Smooth muscle cell (in vitro differentiated cells): ENCODE measurements at regions not wholly inside any gene's neighbourhood (a gene's known extent, or its start where the extent isn't known, plus 50 kb on each side); places are given as distances from the start of the nearest gene placed in this dataset.

Experiments used
- DNase-seq: peaks from one replicate; lab custom pipeline; 2025; ENCODE audit not compliant: unreplicated experiment; lab: John Stamatoyannopoulos, UW
- H2AFZ ChIP-seq: fragments of 200-600 bp; sonication (generic); 2 replicates; pipeline ENCODE4 v1.6.0; 2016; ENCODE audit warnings: antibody characterized with exemption, low read depth, mild to moderate bottlenecking
- H3F3A ChIP-seq: fragments of 200-600 bp; sonication (generic); 2 replicates; pipeline ENCODE4 v1.6.0; 2017; ENCODE audit warnings: antibody characterized with exemption, low read depth
- H3K27ac ChIP-seq: fragments of 200-600 bp; sonication (generic); 2 replicates; pipeline ENCODE4 v1.5.1; 2016; ENCODE audit warnings: low read depth, mild to moderate bottlenecking
- H3K27me3 ChIP-seq: fragments of 200-600 bp; sonication (generic); 2 replicates; pipeline ENCODE4 v1.6.1; 2016; ENCODE audit warnings: low read depth, mild to moderate bottlenecking
- H3K36me3 ChIP-seq: fragments of 200-600 bp; sonication (generic); 2 replicates; pipeline ENCODE4 v1.5.1; 2016; ENCODE audit warnings: low read depth
- H3K4me1 ChIP-seq: fragments of 200-600 bp; sonication (generic); 2 replicates; pipeline ENCODE4 v1.5.1; 2016; ENCODE audit warnings: low read depth
- H3K4me2 ChIP-seq: fragments of 200-600 bp; sonication (generic); 2 replicates; pipeline ENCODE4 v1.6.0; 2016; ENCODE audit warnings: mild to moderate bottlenecking
- H3K4me3 ChIP-seq: fragments of 200-600 bp; sonication (generic); 2 replicates; pipeline ENCODE4 v1.5.1; 2016; ENCODE audit warnings: mild to moderate bottlenecking
- H3K79me2 ChIP-seq: fragments of 200-600 bp; sonication (generic); 2 replicates; pipeline ENCODE4 v1.6.0; 2016; ENCODE audit warnings: low read depth, mild to moderate bottlenecking
- H3K9ac ChIP-seq: fragments of 200-600 bp; sonication (generic); 2 replicates; pipeline ENCODE4 v1.6.0; 2016; ENCODE audit warnings: low read depth
- H3K9me3 ChIP-seq: fragments of 200-600 bp; sonication (generic); replicated peaks from 2 replicates; pipeline ENCODE4 v1.5.1; 2016; ENCODE audit warnings: low read depth
- H4K20me1 ChIP-seq: fragments of 200-600 bp; sonication (generic); 2 replicates; pipeline ENCODE4 v1.6.0; 2016; ENCODE audit warnings: low read depth
- CTCF ChIP-seq: fragments of 200-600 bp; sonication (generic); IDR thresholded peaks from 2 replicates; pipeline ENCODE4 v1.5.1; 2017; ENCODE audit warnings: borderline replicate concordance, mild to moderate bottlenecking, antibody characterized with exemption; ENCODE audit not compliant: insufficient read depth, poor library complexity, severe bottlenecking
- WGBS: methylation state at CpG from one replicate; pipeline ENCODE4 v1.1.7; 2016; ENCODE audit warnings: low lambda C conversion rate; 5-methylcytosine and 5-hydroxymethylcytosine counted together

- Histone ChIP-seq H3K4me2 (no peak overlapping the region), H3K36me3 (no peaks in the 10 kb centered on the region)
- WGBS: 71% methylated on average over 2 of the region's 2 CpGs
Measured at GRCh38 chrX:80184854-80185253, 170.3 kb downstream of the TBX22 start.

GRCh38 chrX:80206647-80207046 lies 192.1 kb downstream of the TBX22 start:
- Histone ChIP-seq H2AFZ (no peak overlapping the region), H3K9me3 (no peaks in the 10 kb centered on the region), H4K20me1 (no peaks in the 10 kb centered on the region), H3K27me3 (no peaks in the 10 kb centered on the region), H3K27ac (no peak overlapping the region), H3K4me2 (no peak overlapping the region), H3K36me3 (no peaks in the 10 kb centered on the region), H3F3A (no peaks in the 10 kb centered on the region), H3K4me3 (no peak overlapping the region), H3K9ac (no peak overlapping the region), H3K4me1 (no peaks in the 10 kb centered on the region), H3K79me2 (no peaks in the 10 kb centered on the region)
- WGBS: 63% methylated on average over 2 of the region's 2 CpGs
- DNase-seq: no peak
- no peak for TF ChIP-seq CTCF

More at GRCh38 chrX:80184854-80185253, 170.3 kb downstream of the TBX22 start:
- no peaks in the 10 kb centered on the region for H3K79me2 ChIP-seq
- no peak overlapping the region for H3K9ac ChIP-seq
- no peak overlapping the region for H2AFZ ChIP-seq
- H3F3A ChIP-seq: no peaks in the 10 kb centered on the region
- no peak overlapping the region for H3K4me3 ChIP-seq
- H3K4me1 ChIP-seq: no peaks in the 10 kb centered on the region
- H3K9me3 ChIP-seq: no peaks in the 10 kb centered on the region
- no peaks in the 10 kb centered on the region for H3K27me3 ChIP-seq
- no peak for DNase-seq
- no peak overlapping the region for H3K27ac ChIP-seq
- H4K20me1 ChIP-seq: no peaks in the 10 kb centered on the region
- peak; percentile 6 for TF ChIP-seq CTCF

- Histone ChIP-seq H3K4me3 (no peak overlapping the region), H3K36me3 (no peaks in the 10 kb centered on the region), H4K20me1 (no peaks in the 10 kb centered on the region), H3K27ac (no peak overlapping the region), H2AFZ (no peak overlapping the region), H3K4me2 (no peak overlapping the region), H3K9ac (no peak overlapping the region), H3K27me3 (no peaks in the 10 kb centered on the region), H3K79me2 (no peaks in the 10 kb centered on the region), H3K9me3 (no peaks in the 10 kb centered on the region), H3K4me1 (no peaks in the 10 kb centered on the region), H3F3A (no peaks in the 10 kb centered on the region)
- WGBS: 88% methylated on average over 6 of the region's 6 CpGs
- DNase-seq: no peak
- TF ChIP-seq CTCF: no peak
Measured at GRCh38 chrX:80207327-80207726, 192.8 kb downstream of the TBX22 start.

GRCh38 chrX:80216086-80216485 lies 201.5 kb downstream of the TBX22 start:
- TF ChIP-seq CTCF: no peak
- no peak overlapping the region for H3K4me3 ChIP-seq
- H4K20me1 ChIP-seq: no peaks in the 10 kb centered on the region
- no peaks in the 10 kb centered on the region for H3F3A ChIP-seq
- no peaks in the 10 kb centered on the region for H3K9me3 ChIP-seq
- H3K36me3 ChIP-seq: no peaks in the 10 kb centered on the region
- no peaks in the 10 kb centered on the region for H3K27me3 ChIP-seq
- H3K9ac ChIP-seq: no peak overlapping the region
- H2AFZ ChIP-seq: no peak overlapping the region
- H3K27ac ChIP-seq: no peak overlapping the region
- DNase-seq: no peak
- H3K4me1 ChIP-seq: no peaks in the 10 kb centered on the region
- WGBS: 47% methylated on average over 2 of the region's 2 CpGs
- no peak overlapping the region for H3K4me2 ChIP-seq
- H3K79me2 ChIP-seq: no peaks in the 10 kb centered on the region
